CD14-positive monocyte (primary cell): ENCODE measurements at regions not wholly inside any gene's neighbourhood (a gene's known extent, or its start where the extent isn't known, plus 50 kb on each side); places are given as distances from the start of the nearest gene placed in this dataset.

Experiments used
- DNase-seq, 3 donors: peaks; one replicate each; pipeline ENCODE4 v3.0.0-alpha.2; 2011 to 2022
- H2AFZ ChIP-seq: 2 replicates; pipeline ENCODE4 v1.6.0; 2012; ENCODE audit warnings: mild to moderate bottlenecking, low read depth, low read length, inconsistent platforms; ENCODE audit not compliant: insufficient read depth, poor library complexity, severe bottlenecking
- H3K27ac ChIP-seq, 2 donors: 1 replicate in 1 of 2; 2 replicates in 1 of 2; pipeline ENCODE4 v1.5.1; 2012 to 2013; ENCODE audit warnings: low read length in 2 of 2, control low read depth in 1 of 2, inconsistent platforms in 1 of 2, low read depth in 1 of 2, mild to moderate bottlenecking in 1 of 2
- H3K27me3 ChIP-seq, 2 donors: one replicate each; pipeline versions ENCODE4 v1.6.0 to v1.6.1; 2011 to 2013; ENCODE audit warnings: low read length in 2 of 2; ENCODE audit not compliant: control insufficient read depth in 2 of 2, insufficient read depth in 2 of 2
- H3K36me3 ChIP-seq, 2 donors: replicated peaks in 1 of 2; 1 replicate in 1 of 2; 2 replicates in 1 of 2; pipeline versions ENCODE4 v1.5.1 to v1.6.1; 2012 to 2013; ENCODE audit warnings: low read length in 2 of 2, control low read depth in 1 of 2, inconsistent platforms in 1 of 2, mild to moderate bottlenecking in 1 of 2; ENCODE audit not compliant: insufficient read depth in 2 of 2, control insufficient read depth in 1 of 2
- H3K4me1 ChIP-seq, 2 donors: 1 replicate in 1 of 2; 2 replicates in 1 of 2; pipeline versions ENCODE4 v1.5.1 to v1.6.1; 2012 to 2013; ENCODE audit warnings: low read length in 2 of 2, control low read depth in 1 of 2, inconsistent platforms in 1 of 2, mild to moderate bottlenecking in 1 of 2, moderate library complexity in 1 of 2; ENCODE audit not compliant: insufficient read depth in 2 of 2, control insufficient read depth in 1 of 2
- H3K4me2 ChIP-seq: replicated peaks from 2 replicates; pipeline ENCODE3; 2012; ENCODE audit warnings: low read length, moderate library complexity, mild to moderate bottlenecking; ENCODE audit not compliant: poor library complexity, severe bottlenecking; ENCODE audit errors: extremely low read depth
- H3K4me3 ChIP-seq, 3 experiments: fragments of 200-600 bp in 1 of 3; sonication (generic) in 1 of 3; replicated peaks in 1 of 3; 1 replicate in 2 of 3; 2 replicates in 1 of 3; pipeline ENCODE4 v1.5.1; 2011 to 2013; ENCODE audit warnings: low read length in 3 of 3, mild to moderate bottlenecking in 3 of 3, control low read depth in 2 of 3, low read depth in 2 of 3, inconsistent platforms in 1 of 3, moderate library complexity in 1 of 3
- H3K79me2 ChIP-seq: 2 replicates; pipeline ENCODE4 v1.6.0; 2012; ENCODE audit warnings: mild to moderate bottlenecking, control low read depth, inconsistent platforms, low read length, moderate library complexity; ENCODE audit not compliant: insufficient read depth
- H3K9ac ChIP-seq: 2 replicates; pipeline ENCODE4 v1.6.0; 2017; ENCODE audit warnings: low read length, mild to moderate bottlenecking; ENCODE audit not compliant: insufficient read depth, poor library complexity, severe bottlenecking
- H3K9me3 ChIP-seq, 2 donors: replicated peaks in 1 of 2; 1 replicate in 1 of 2; 2 replicates in 1 of 2; pipeline versions ENCODE4 v1.5.1 to v1.6.1; 2012 to 2013; ENCODE audit warnings: low read length in 2 of 2, control low read depth in 1 of 2; ENCODE audit not compliant: control insufficient read depth in 1 of 2, insufficient read depth in 1 of 2
- H4K20me1 ChIP-seq: 2 replicates; pipeline ENCODE4 v1.6.0; 2012; ENCODE audit warnings: mild to moderate bottlenecking, low read length, control low read depth, moderate library complexity; ENCODE audit not compliant: insufficient read depth
- H3K27ac Mint-ChIP-seq, 7 donors: one replicate each; pipeline ENCODE4 v1.8.0; 2020; ENCODE audit warnings: mild to moderate bottlenecking in 7 of 7, mixed read lengths in 7 of 7, moderate library complexity in 6 of 7, inconsistent platforms in 2 of 7
- H3K27me3 Mint-ChIP-seq, 3 donors: one replicate each; pipeline ENCODE4 v1.8.0; 2021 to 2022; ENCODE audit warnings: low read depth in 3 of 3, mild to moderate bottlenecking in 3 of 3, mixed read lengths in 3 of 3, moderate library complexity in 3 of 3, inconsistent platforms in 1 of 3
- H3K36me3 Mint-ChIP-seq, 2 donors: one replicate each; pipeline ENCODE4 v1.8.0; 2020; ENCODE audit warnings: mixed read lengths in 2 of 2, inconsistent platforms in 1 of 2, mild to moderate bottlenecking in 1 of 2
- H3K4me1 Mint-ChIP-seq: one replicate; pipeline ENCODE4 v1.8.0; 2020; ENCODE audit warnings: mild to moderate bottlenecking, mixed read lengths
- H3K4me3 Mint-ChIP-seq, 2 donors: one replicate each; pipeline ENCODE4 v1.8.0; 2020; ENCODE audit warnings: mild to moderate bottlenecking in 2 of 2, mixed read lengths in 2 of 2, moderate library complexity in 1 of 2
- H3K9me3 Mint-ChIP-seq, 7 donors: one replicate each; pipeline ENCODE4 v1.8.0; 2020 to 2022; ENCODE audit warnings: mixed read lengths in 7 of 7, mild to moderate bottlenecking in 6 of 7, moderate library complexity in 6 of 7, inconsistent platforms in 2 of 7
- WGBS: methylation state at CpG from one replicate; pipeline ENCODE4 v1.1.5; 2013; ENCODE audit warnings: missing lambda C conversion rate; ENCODE audit not compliant: insufficient coverage; 5-methylcytosine and 5-hydroxymethylcytosine counted together
- intact Hi-C, 2 donors: fragments of 100-400 bp; cut with micrococcal nuclease; formaldehyde crosslinking; loops; one replicate each; pipeline versions ENCODE4 v1.15.0 to v1.15.1; 2023
- TF ChIP-seq, protein P1 (sequence below): fragments of 200-600 bp; IDR thresholded peaks from one replicate; pipeline ENCODE4 v1.8.0; 2022; ENCODE audit warnings: antibody characterized with exemption, mild to moderate bottlenecking

DNA sequence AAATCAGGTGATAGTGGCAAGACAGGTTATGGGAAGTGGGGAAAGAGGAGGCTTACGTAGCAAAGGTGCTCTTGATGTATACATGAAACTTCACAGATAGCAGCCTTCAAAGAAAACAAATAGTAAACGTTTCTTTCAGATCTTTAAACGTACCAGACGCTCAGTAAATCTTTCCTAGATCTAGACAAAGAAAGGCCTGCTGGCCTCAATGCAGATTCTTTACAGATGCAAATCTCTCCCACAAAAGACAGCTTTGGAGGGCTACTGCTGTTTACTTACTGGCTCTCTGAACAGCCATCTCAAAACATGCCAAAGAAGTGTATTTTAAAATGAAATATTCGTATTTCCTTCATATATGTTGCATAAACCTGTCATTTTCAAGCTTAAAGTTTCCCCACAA lies 1279.9 kb upstream of the NRXN1 start:
- no peak overlapping the region for H3K4me3 Mint-ChIP-seq
- H3K4me3 ChIP-seq, result no peak overlapping the region
- no peaks in the 10 kb centered on the region for H3K4me1 Mint-ChIP-seq
- H3K27ac ChIP-seq, result no peak overlapping the region
- H3K27me3 Mint-ChIP-seq, result no peaks in the 10 kb centered on the region
- H3K9me3 Mint-ChIP-seq, result peaks cover 0 to 8% (median 5%) of the 10 kb centered on the region in 7 donors
- no peak overlapping the region for H3K9ac ChIP-seq
- 100% methylated on average over 3 of the region's 5 CpGs for WGBS
- no peaks in the 10 kb centered on the region for H4K20me1 ChIP-seq
- no peaks in the 10 kb centered on the region for H3K27me3 ChIP-seq
- no peak overlapping the region for H2AFZ ChIP-seq
- H3K4me1 ChIP-seq, result no peaks in the 10 kb centered on the region
- H3K27ac Mint-ChIP-seq, result no peak overlapping the region
- intact Hi-C loops, result no loop called here
- H3K36me3 ChIP-seq, result no peaks in the 10 kb centered on the region
- H3K36me3 Mint-ChIP-seq, result no peaks in the 10 kb centered on the region
- no peak overlapping the region for H3K4me2 ChIP-seq
- no peak for DNase-seq
- TF ChIP-seq, protein P1, sequence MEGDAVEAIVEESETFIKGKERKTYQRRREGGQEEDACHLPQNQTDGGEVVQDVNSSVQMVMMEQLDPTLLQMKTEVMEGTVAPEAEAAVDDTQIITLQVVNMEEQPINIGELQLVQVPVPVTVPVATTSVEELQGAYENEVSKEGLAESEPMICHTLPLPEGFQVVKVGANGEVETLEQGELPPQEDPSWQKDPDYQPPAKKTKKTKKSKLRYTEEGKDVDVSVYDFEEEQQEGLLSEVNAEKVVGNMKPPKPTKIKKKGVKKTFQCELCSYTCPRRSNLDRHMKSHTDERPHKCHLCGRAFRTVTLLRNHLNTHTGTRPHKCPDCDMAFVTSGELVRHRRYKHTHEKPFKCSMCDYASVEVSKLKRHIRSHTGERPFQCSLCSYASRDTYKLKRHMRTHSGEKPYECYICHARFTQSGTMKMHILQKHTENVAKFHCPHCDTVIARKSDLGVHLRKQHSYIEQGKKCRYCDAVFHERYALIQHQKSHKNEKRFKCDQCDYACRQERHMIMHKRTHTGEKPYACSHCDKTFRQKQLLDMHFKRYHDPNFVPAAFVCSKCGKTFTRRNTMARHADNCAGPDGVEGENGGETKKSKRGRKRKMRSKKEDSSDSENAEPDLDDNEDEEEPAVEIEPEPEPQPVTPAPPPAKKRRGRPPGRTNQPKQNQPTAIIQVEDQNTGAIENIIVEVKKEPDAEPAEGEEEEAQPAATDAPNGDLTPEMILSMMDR, result no peak
- H3K79me2 ChIP-seq, result no peaks in the 10 kb centered on the region
- H3K9me3 ChIP-seq, result peaks cover 0 to 3% of the 10 kb centered on the region in 2 donors

DNA sequence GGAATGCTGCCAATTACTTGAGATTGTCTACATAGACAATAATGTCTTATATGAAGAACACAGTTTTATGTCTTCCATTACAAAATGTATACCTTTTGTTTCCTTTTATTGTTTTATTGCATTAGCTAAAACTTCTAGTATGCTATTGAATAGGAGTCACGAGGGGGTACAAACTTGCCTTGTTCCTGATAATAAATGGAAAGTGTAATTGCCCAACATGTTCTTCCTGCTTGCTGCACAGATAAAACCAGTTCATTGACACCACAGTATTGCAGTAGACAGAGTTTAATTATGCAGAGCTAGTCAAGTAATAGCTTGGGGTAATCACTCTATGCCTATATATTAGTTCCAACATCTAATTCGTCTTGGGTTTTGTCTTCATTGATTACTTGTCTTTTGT lies 1276.2 kb upstream of the NRXN1 start:
- intact Hi-C loops, result no loop called here
- Histone ChIP-seq H3K27ac (no peak overlapping the region), H3K4me3 (no peak overlapping the region), H3K27me3 (no peaks in the 10 kb centered on the region), H4K20me1 (no peaks in the 10 kb centered on the region), H2AFZ (no peak overlapping the region), H3K4me1 (no peaks in the 10 kb centered on the region), H3K9ac (no peak overlapping the region), H3K9me3 (peaks cover 7% of the 10 kb centered on the region in 2 donors), H3K36me3 (no peaks in the 10 kb centered on the region), H3K4me2 (no peak overlapping the region), H3K79me2 (no peaks in the 10 kb centered on the region)
- H3K27me3 Mint-ChIP-seq, result no peaks in the 10 kb centered on the region
- no peaks in the 10 kb centered on the region for H3K4me1 Mint-ChIP-seq
- TF ChIP-seq, protein P1, result no peak
- no peak overlapping the region for H3K4me3 Mint-ChIP-seq
- WGBS, result no CpG with 5 or more reads among the region's 2 CpGs
- H3K36me3 Mint-ChIP-seq, result no peaks in the 10 kb centered on the region
- DNase-seq, result no peak
- H3K27ac Mint-ChIP-seq, result no peak overlapping the region
- H3K9me3 Mint-ChIP-seq, result peaks cover 0 to 14% (median 3%) of the 10 kb centered on the region in 7 donors
